ENCODE measurements at regions not wholly inside any gene's neighbourhood (a gene's known extent, or its start where the extent isn't known, plus 50 kb on each side); places are given as distances from the start of the nearest gene placed in this dataset.

DNA sequence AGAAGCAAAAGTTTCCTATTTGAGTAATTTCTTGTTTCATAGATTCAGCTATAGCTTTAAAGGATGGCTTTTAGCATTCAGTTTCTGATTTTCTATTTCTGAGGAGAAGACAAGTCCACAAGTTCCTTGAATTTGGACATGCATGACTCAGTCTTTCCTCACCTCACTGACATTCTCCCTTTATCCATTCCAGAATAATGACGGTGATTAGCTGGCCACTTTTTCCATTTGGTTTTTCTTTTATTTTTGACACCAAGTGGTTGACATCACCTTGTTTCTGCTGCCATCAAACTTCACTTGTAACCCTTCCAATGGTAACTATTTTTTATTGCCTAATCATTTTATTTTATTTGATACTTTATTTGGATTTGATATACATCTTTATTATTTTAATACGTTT, 404.4 kb upstream of the KCNMB2 start:
- no peak overlapping the region for H3K27ac ChIP-seq (ENCODE audit: extremely low read length, insufficient read depth, low read length)
- H3K9me3 ChIP-seq (ENCODE audit: low read length) = no peaks in the 10 kb centered on the region
- H3K4me1 ChIP-seq (ENCODE audit: insufficient read depth, low read length) = no peaks in the 10 kb centered on the region
- in situ Hi-C loops (cut with HindIII; ENCODE audit: extremely low pct_ligation_motif_present, low pct_unique_long_range_greater_than_20kb) (no loop called here), intact Hi-C loops (cut with micrococcal nuclease; ENCODE audit: unreplicated experiment) (no loop called here)
- ATAC-seq (no peak), FAIRE-seq (no peak), DNase-seq (ENCODE audit: low spot score) (no peak)
- POLR2A ChIA-PET = no interaction called here
- no peaks in the 10 kb centered on the region for H3K79me2 ChIP-seq (ENCODE audit: insufficient read depth, low read length)
- no peak overlapping the region for H2AFZ ChIP-seq (ENCODE audit: low read length)
- no peak overlapping the region for H3K4me2 ChIP-seq (ENCODE audit: low read depth, low read length)
- TF ChIP-seq TMF1 (CRISPR knock-in tag; IDR thresholded peaks at IDR 0.05; ENCODE audit: low read depth) (no peak), ZNF607 (CRISPR knock-in tag; IDR thresholded peaks at IDR 0.05; ENCODE audit: borderline replicate concordance) (no peak), ZNF234 (CRISPR knock-in tag; conservative IDR thresholded peaks at IDR 0.05) (no peak), NAIF1 (CRISPR knock-in tag; IDR thresholded peaks at IDR 0.05; ENCODE audit: borderline replicate concordance) (no peak), ZNF619 (CRISPR knock-in tag; IDR thresholded peaks at IDR 0.05) (no peak)
- TF ChIP-seq, protein P1, sequence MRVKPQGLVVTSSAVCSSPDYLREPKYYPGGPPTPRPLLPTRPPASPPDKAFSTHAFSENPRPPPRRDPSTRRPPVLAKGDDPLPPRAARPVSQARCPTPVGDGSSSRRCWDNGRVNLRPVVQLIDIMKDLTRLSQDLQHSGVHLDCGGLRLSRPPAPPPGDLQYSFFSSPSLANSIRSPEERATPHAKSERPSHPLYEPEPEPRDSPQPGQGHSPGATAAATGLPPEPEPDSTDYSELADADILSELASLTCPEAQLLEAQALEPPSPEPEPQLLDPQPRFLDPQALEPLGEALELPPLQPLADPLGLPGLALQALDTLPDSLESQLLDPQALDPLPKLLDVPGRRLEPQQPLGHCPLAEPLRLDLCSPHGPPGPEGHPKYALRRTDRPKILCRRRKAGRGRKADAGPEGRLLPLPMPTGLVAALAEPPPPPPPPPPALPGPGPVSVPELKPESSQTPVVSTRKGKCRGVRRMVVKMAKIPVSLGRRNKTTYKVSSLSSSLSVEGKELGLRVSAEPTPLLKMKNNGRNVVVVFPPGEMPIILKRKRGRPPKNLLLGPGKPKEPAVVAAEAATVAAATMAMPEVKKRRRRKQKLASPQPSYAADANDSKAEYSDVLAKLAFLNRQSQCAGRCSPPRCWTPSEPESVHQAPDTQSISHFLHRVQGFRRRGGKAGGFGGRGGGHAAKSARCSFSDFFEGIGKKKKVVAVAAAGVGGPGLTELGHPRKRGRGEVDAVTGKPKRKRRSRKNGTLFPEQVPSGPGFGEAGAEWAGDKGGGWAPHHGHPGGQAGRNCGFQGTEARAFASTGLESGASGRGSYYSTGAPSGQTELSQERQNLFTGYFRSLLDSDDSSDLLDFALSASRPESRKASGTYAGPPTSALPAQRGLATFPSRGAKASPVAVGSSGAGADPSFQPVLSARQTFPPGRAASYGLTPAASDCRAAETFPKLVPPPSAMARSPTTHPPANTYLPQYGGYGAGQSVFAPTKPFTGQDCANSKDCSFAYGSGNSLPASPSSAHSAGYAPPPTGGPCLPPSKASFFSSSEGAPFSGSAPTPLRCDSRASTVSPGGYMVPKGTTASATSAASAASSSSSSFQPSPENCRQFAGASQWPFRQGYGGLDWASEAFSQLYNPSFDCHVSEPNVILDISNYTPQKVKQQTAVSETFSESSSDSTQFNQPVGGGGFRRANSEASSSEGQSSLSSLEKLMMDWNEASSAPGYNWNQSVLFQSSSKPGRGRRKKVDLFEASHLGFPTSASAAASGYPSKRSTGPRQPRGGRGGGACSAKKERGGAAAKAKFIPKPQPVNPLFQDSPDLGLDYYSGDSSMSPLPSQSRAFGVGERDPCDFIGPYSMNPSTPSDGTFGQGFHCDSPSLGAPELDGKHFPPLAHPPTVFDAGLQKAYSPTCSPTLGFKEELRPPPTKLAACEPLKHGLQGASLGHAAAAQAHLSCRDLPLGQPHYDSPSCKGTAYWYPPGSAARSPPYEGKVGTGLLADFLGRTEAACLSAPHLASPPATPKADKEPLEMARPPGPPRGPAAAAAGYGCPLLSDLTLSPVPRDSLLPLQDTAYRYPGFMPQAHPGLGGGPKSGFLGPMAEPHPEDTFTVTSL (CRISPR knock-in tag; IDR thresholded peaks at IDR 0.05; ENCODE audit: borderline replicate concordance) = no peak
- TF ChIP-seq, protein P2, sequence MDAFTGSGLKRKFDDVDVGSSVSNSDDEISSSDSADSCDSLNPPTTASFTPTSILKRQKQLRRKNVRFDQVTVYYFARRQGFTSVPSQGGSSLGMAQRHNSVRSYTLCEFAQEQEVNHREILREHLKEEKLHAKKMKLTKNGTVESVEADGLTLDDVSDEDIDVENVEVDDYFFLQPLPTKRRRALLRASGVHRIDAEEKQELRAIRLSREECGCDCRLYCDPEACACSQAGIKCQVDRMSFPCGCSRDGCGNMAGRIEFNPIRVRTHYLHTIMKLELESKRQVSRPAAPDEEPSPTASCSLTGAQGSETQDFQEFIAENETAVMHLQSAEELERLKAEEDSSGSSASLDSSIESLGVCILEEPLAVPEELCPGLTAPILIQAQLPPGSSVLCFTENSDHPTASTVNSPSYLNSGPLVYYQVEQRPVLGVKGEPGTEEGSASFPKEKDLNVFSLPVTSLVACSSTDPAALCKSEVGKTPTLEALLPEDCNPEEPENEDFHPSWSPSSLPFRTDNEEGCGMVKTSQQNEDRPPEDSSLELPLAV (CRISPR knock-in tag; conservative IDR thresholded peaks at IDR 0.05; ENCODE audit: low read depth) = no peak
- TF ChIP-seq, protein P3, sequence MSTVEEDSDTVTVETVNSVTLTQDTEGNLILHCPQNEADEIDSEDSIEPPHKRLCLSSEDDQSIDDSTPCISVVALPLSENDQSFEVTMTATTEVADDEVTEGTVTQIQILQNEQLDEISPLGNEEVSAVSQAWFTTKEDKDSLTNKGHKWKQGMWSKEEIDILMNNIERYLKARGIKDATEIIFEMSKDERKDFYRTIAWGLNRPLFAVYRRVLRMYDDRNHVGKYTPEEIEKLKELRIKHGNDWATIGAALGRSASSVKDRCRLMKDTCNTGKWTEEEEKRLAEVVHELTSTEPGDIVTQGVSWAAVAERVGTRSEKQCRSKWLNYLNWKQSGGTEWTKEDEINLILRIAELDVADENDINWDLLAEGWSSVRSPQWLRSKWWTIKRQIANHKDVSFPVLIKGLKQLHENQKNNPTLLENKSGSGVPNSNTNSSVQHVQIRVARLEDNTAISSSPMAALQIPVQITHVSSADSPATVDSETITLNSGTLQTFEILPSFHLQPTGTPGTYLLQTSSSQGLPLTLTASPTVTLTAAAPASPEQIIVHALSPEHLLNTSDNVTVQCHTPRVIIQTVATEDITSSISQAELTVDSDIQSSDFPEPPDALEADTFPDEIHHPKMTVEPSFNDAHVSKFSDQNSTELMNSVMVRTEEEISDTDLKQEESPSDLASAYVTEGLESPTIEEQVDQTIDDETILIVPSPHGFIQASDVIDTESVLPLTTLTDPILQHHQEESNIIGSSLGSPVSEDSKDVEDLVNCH (CRISPR knock-in tag; IDR thresholded peaks at IDR 0.05) = no peak
- TF ChIP-seq, protein P4, sequence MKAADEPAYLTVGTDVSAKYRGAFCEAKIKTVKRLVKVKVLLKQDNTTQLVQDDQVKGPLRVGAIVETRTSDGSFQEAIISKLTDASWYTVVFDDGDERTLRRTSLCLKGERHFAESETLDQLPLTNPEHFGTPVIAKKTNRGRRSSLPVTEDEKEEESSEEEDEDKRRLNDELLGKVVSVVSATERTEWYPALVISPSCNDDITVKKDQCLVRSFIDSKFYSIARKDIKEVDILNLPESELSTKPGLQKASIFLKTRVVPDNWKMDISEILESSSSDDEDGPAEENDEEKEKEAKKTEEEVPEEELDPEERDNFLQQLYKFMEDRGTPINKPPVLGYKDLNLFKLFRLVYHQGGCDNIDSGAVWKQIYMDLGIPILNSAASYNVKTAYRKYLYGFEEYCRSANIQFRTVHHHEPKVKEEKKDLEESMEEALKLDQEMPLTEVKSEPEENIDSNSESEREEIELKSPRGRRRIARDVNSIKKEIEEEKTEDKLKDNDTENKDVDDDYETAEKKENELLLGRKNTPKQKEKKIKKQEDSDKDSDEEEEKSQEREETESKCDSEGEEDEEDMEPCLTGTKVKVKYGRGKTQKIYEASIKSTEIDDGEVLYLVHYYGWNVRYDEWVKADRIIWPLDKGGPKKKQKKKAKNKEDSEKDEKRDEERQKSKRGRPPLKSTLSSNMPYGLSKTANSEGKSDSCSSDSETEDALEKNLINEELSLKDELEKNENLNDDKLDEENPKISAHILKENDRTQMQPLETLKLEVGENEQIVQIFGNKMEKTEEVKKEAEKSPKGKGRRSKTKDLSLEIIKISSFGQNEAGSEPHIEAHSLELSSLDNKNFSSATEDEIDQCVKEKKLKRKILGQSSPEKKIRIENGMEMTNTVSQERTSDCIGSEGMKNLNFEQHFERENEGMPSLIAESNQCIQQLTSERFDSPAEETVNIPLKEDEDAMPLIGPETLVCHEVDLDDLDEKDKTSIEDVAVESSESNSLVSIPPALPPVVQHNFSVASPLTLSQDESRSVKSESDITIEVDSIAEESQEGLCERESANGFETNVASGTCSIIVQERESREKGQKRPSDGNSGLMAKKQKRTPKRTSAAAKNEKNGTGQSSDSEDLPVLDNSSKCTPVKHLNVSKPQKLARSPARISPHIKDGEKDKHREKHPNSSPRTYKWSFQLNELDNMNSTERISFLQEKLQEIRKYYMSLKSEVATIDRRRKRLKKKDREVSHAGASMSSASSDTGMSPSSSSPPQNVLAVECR (CRISPR knock-in tag; IDR thresholded peaks at IDR 0.05; ENCODE audit: borderline replicate concordance) = no peak
- CTCF ChIA-PET (ENCODE audit: low intra/inter-chr PET ratio, low total read pairs) = no interaction called here
- no peaks in the 10 kb centered on the region for H3K27me3 ChIP-seq (ENCODE audit: control insufficient read depth in 1 of 2, insufficient read depth in 2 of 2, low read length in 2 of 2)
- no TSS peak for BruUV-seq (replicated peaks)
- no peak overlapping the region for H3K4me3 ChIP-seq (replicated peaks in 1 of 3; ENCODE audit: insufficient read depth in 1 of 3, low read depth in 2 of 3, low read length in 3 of 3)
- no peaks in the 10 kb centered on the region for H4K20me1 ChIP-seq (ENCODE audit: insufficient read depth, low read length)
- WGBS (ENCODE audit: low lambda C conversion rate) = 18% methylated on average over 2 of the region's 2 CpGs
- no peak overlapping the region for H3K9ac ChIP-seq (ENCODE audit: insufficient read depth, low read depth, low read length)
- H3K36me3 ChIP-seq (replicated peaks in 1 of 2; ENCODE audit: control insufficient read depth in 1 of 2, insufficient read depth in 2 of 2, low read length in 2 of 2) = no peaks in the 10 kb centered on the region
